SH-SY5Y (cell line): ENCODE measurements at regions not wholly inside any gene's neighbourhood (a gene's known extent, or its start where the extent isn't known, plus 50 kb on each side); places are given as distances from the start of the nearest gene placed in this dataset.

Experiments
- GATA2 ChIP-seq: IDR thresholded peaks from 2 replicates; pipeline ENCODE4 v1.6.1; 2011; ENCODE audit warnings: mild to moderate bottlenecking, low read depth, low read length
- GATA3 ChIP-seq: IDR thresholded peaks from 2 replicates; pipeline ENCODE4 v1.6.1; 2011; ENCODE audit warnings: low read depth, mild to moderate bottlenecking, low read length, moderate library complexity

DNA sequence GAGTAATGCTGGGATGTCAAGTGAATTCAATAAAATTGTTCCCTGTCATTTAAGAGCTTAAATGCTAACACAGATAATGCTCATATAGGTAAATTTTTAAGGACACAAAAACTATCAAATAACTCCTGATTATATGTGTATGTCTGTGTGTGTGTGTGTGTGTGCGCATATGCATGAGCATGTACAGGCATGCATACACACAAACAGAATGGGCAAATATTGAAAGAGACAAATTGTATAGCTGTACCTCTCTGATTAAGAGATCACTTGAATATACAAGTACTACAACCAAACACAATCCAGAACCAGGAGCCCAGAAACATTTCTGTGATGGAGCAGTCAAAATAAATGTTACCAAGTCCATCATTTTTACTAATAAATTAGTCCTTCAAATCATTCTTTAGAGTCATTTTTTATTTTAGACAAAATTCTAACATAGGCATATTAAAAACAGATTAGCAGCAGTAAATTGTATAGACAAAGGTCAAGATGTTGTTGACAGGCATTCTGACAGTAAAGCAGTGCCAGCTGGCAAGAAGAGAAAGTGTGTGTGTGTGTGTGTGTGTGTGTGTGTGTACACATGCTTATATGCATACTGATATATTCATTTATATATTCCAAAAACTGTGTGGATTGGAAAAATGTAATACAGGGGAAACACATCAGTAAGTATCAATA is 145.3 kb downstream of the CD47 start:
- TF ChIP-seq GATA2 = no peak
- no peak for TF ChIP-seq GATA3
